ENCODE measurements at regions not wholly inside any gene's neighbourhood (a gene's known extent, or its start where the extent isn't known, plus 50 kb on each side); places are given as distances from the start of the nearest gene placed in this dataset.
"Not testable (repeated sequence)": the region's sequence is repeated elsewhere in the genome, so short reads cannot be mapped to it uniquely, and the experiment has no call there.

DNA sequence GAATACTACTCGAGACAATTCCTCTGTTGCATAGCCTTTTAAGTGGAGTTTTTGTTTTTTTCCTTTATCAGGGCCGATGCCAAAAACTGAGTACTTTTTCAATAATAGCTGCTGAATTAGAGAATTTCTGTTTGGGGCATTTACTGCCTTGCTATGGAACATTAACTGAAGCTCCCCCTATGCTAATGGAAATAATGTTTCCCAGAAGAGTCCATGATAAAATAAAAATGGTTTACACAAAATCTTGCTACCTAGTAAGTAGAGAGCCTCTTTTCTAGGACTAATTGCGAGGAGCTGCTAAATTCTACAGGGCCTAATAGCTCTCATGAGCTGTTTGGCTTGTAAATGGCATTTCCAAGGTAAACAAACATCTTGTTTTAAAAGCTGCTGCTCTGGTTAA, 128.2 kb upstream of the MYO10 start:
- no peaks in the 10 kb centered on the region for H3K9me3 ChIP-seq (ENCODE audit: control insufficient read depth in 2 of 2, low read length in 2 of 2)
- no peaks in the 10 kb centered on the region for H3K4me1 ChIP-seq (ENCODE audit: control insufficient read depth, insufficient read depth, low read length, poor library complexity, severe bottlenecking)
- Mint-ChIP-seq H3K4me1 (no peaks in the 10 kb centered on the region), H3K4me3 (no peak overlapping the region), H3K27me3 (peaks cover 4% of the 10 kb centered on the region), H3K9me3 (peaks cover 0 to 5% (median 0%) of the 10 kb centered on the region in 7 donors), H3K36me3 (no peaks in the 10 kb centered on the region), H3K27ac (no peak overlapping the region)
- no peaks in the 10 kb centered on the region for H3K36me3 ChIP-seq (ENCODE audit: control insufficient read depth, insufficient read depth, low read length)
- DNase-seq (no peak), ATAC-seq (ENCODE audit: low read depth in 2 of 2) (no peak)
- H3K27me3 ChIP-seq (ENCODE audit: control insufficient read depth, insufficient read depth, low read length): no peaks in the 10 kb centered on the region
- H3K27ac ChIP-seq (ENCODE audit: insufficient read depth, low read length, poor library complexity, severe bottlenecking): no peak overlapping the region
- no peak overlapping the region for H3K4me3 ChIP-seq (ENCODE audit: low read depth, low read length)

DNA sequence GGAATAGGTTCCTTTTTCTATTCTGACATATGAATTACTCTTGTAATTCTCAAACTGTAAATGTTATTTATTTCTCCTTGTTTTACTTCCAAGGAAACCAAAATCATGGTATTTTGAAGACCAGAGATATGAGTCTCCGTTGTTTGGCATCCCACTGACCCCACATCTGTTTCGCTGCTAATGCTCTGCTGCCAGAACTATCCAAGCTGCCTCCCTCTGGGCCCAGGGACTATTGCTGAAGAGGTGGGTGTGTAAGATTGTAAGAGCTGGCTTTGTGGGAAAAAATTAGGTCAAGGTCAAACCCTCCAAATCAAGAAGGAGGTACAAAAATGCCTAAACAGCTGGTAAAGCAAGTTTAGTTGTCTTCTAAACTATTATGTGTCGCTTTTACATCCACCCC, 129.4 kb upstream of the MYO10 start:
- Histone ChIP-seq H3K9me3 (ENCODE audit: control insufficient read depth in 2 of 2, low read length in 2 of 2) (no peaks in the 10 kb centered on the region), H3K27ac (ENCODE audit: insufficient read depth, low read length, poor library complexity, severe bottlenecking) (no peak overlapping the region), H3K4me3 (ENCODE audit: low read depth, low read length) (no peak overlapping the region), H3K36me3 (ENCODE audit: control insufficient read depth, insufficient read depth, low read length) (no peaks in the 10 kb centered on the region), H3K4me1 (ENCODE audit: control insufficient read depth, insufficient read depth, low read length, poor library complexity, severe bottlenecking) (no peaks in the 10 kb centered on the region), H3K27me3 (ENCODE audit: control insufficient read depth, insufficient read depth, low read length) (no peaks in the 10 kb centered on the region)
- peaks cover 0 to 5% (median 0%) of the 10 kb centered on the region in 7 donors for H3K9me3 Mint-ChIP-seq
- ATAC-seq (ENCODE audit: low read depth in 2 of 2) (no peak), DNase-seq (no peak)
- H3K27ac Mint-ChIP-seq: no peak overlapping the region
- H3K4me3 Mint-ChIP-seq: no peak overlapping the region
- no peaks in the 10 kb centered on the region for H3K4me1 Mint-ChIP-seq
- no peaks in the 10 kb centered on the region for H3K36me3 Mint-ChIP-seq
- peaks cover 4% of the 10 kb centered on the region for H3K27me3 Mint-ChIP-seq

DNA sequence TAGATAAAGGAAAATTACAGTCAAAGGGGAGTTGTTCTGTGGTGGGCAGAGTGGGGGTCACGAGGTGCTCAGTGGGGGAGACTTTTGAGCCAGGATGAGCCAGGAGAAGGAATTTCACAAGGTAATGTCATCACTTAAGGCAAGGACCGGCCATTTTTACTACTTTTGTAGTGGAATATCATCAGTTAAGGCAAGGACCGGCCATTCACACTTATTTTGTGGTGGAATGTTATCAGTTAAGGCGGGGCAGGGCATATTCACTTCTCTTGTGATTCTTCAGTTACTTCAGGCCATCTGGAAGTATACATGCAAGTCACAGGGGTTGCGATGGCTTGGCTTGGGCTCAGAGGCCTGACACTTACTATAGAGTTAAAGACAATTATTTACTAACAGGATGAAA, 129.9 kb upstream of the MYO10 start:
- not testable (repeated sequence) for H3K27me3 ChIP-seq (ENCODE audit: control insufficient read depth, insufficient read depth, low read length); H3K4me3 ChIP-seq (ENCODE audit: low read depth, low read length); DNase-seq; H3K9me3 Mint-ChIP-seq; H3K36me3 Mint-ChIP-seq; H3K36me3 ChIP-seq (ENCODE audit: control insufficient read depth, insufficient read depth, low read length); ATAC-seq (ENCODE audit: low read depth in 2 of 2); H3K27ac Mint-ChIP-seq; H3K4me1 Mint-ChIP-seq; H3K4me3 Mint-ChIP-seq; H3K27me3 Mint-ChIP-seq; H3K27ac ChIP-seq (ENCODE audit: insufficient read depth, low read length, poor library complexity, severe bottlenecking); H3K4me1 ChIP-seq (ENCODE audit: control insufficient read depth, insufficient read depth, low read length, poor library complexity, severe bottlenecking); H3K9me3 ChIP-seq (ENCODE audit: control insufficient read depth in 2 of 2, low read length in 2 of 2)

DNA sequence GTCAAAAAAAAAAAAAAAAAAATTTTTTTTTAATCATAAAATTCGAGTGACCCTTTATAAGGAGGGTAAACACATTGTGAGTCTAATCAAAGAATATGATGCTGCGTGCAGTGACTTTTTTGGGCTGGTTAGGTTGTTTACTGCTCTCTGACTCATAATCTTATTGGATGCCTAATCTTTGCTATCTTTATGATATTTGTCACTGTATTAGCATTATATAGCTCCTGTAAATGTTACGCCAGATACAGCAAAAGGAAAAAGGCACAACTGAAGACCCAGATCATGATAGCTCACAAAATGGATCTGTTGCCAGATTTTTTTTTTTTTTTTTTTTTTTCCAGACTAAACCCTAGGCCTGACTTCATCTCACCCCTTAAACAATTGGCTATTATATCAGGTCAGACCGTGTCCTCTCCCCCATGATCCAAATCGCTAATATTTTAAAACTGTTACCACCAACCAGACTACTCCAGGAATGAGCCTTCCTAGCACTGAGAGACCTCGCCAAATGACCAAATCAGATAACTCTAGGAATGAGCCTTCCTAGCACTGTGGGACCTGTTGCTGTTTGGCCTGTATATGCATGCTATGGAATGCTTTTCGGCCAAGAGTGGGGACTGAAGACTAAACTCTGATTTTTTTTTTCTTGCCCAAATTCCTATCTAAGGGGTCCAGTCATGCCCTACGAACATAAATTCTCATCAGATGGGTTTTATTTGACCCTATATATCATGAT, 131.7 kb upstream of the MYO10 start:
- H3K9me3 ChIP-seq (ENCODE audit: control insufficient read depth in 2 of 2, low read length in 2 of 2): no peaks in the 10 kb centered on the region
- no peaks in the 10 kb centered on the region for H3K27me3 ChIP-seq (ENCODE audit: control insufficient read depth, insufficient read depth, low read length)
- Mint-ChIP-seq H3K27me3 (peaks cover 4% of the 10 kb centered on the region), H3K4me1 (no peaks in the 10 kb centered on the region), H3K9me3 (peaks cover 0 to 4% (median 0%) of the 10 kb centered on the region in 7 donors), H3K36me3 (no peaks in the 10 kb centered on the region), H3K27ac (no peak overlapping the region), H3K4me3 (no peak overlapping the region)
- H3K36me3 ChIP-seq (ENCODE audit: control insufficient read depth, insufficient read depth, low read length): no peaks in the 10 kb centered on the region
- DNase-seq: no peak
- no peak overlapping the region for H3K4me3 ChIP-seq (ENCODE audit: low read depth, low read length)
- no peak for ATAC-seq (ENCODE audit: low read depth in 2 of 2)
- no peaks in the 10 kb centered on the region for H3K4me1 ChIP-seq (ENCODE audit: control insufficient read depth, insufficient read depth, low read length, poor library complexity, severe bottlenecking)
- no peak overlapping the region for H3K27ac ChIP-seq (ENCODE audit: insufficient read depth, low read length, poor library complexity, severe bottlenecking)

DNA sequence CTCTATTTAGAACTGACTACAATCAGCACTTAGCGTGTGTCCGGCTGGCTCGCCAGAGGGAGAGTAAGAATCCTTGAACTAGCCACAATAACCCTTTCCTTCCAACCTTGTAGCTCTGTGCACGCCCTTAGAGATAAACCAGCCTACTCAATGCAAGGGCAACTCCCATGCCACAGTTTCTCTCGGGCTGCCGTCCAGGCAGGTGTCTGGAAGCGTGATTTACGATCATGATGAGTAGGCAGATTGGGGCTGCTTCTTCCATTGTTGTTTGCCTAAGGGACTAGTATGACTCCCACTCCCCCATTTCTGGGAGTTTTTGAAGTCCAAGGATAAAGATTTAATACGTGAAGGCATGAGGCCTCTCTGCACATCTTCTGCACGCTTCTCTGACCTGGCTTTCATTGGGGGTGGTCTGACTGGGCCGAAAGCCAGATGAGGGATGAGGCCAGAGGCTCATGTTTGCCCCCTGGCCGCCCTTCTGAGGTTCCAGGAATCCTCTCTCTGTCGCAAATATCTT, 134.0 kb upstream of the MYO10 start:
- H3K4me3 ChIP-seq (ENCODE audit: low read depth, low read length): no peak overlapping the region
- H3K36me3 ChIP-seq (ENCODE audit: control insufficient read depth, insufficient read depth, low read length): no peaks in the 10 kb centered on the region
- H3K36me3 Mint-ChIP-seq: no peaks in the 10 kb centered on the region
- H3K9me3 ChIP-seq (ENCODE audit: control insufficient read depth in 2 of 2, low read length in 2 of 2): no peaks in the 10 kb centered on the region
- H3K4me3 Mint-ChIP-seq: no peak overlapping the region
- H3K27ac ChIP-seq (ENCODE audit: insufficient read depth, low read length, poor library complexity, severe bottlenecking): no peak overlapping the region
- DNase-seq: no peak
- H3K9me3 Mint-ChIP-seq: peaks cover 0 to 4% (median 0%) of the 10 kb centered on the region in 7 donors
- no peak for ATAC-seq (ENCODE audit: low read depth in 2 of 2)
- no peaks in the 10 kb centered on the region for H3K4me1 Mint-ChIP-seq
- no peaks in the 10 kb centered on the region for H3K27me3 Mint-ChIP-seq
- H3K27me3 ChIP-seq (ENCODE audit: control insufficient read depth, insufficient read depth, low read length): no peaks in the 10 kb centered on the region
- no peak overlapping the region for H3K27ac Mint-ChIP-seq
- H3K4me1 ChIP-seq (ENCODE audit: control insufficient read depth, insufficient read depth, low read length, poor library complexity, severe bottlenecking): no peaks in the 10 kb centered on the region

DNA sequence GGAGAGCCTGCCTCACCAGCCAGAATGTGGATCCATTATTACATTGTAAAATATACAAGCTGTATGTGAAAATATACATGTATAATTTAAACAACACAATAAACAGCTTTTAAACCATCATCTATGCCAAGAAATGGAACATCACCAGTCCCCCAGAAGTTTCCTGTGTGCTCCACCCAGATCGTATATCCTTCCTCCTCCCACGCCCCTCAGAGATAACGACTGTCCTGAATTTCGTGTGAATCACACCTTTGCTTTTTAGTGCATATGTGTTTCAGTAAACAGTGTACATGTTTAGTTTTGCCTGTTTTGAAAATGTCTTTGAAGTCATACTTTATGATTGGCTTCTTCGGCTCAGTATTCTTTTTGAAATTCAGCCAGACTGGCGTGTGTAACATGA, 134.6 kb upstream of the MYO10 start:
- H3K9me3 ChIP-seq (ENCODE audit: control insufficient read depth in 2 of 2, low read length in 2 of 2): no peaks in the 10 kb centered on the region
- no peaks in the 10 kb centered on the region for H3K27me3 ChIP-seq (ENCODE audit: control insufficient read depth, insufficient read depth, low read length)
- DNase-seq: no peak
- H3K4me1 ChIP-seq (ENCODE audit: control insufficient read depth, insufficient read depth, low read length, poor library complexity, severe bottlenecking): no peaks in the 10 kb centered on the region
- Mint-ChIP-seq H3K4me3 (no peak overlapping the region), H3K27me3 (no peaks in the 10 kb centered on the region), H3K4me1 (no peaks in the 10 kb centered on the region), H3K27ac (no peak overlapping the region), H3K9me3 (peaks cover 0 to 4% (median 0%) of the 10 kb centered on the region in 7 donors), H3K36me3 (no peaks in the 10 kb centered on the region)
- no peak overlapping the region for H3K4me3 ChIP-seq (ENCODE audit: low read depth, low read length)
- no peak overlapping the region for H3K27ac ChIP-seq (ENCODE audit: insufficient read depth, low read length, poor library complexity, severe bottlenecking)
- no peak for ATAC-seq (ENCODE audit: low read depth in 2 of 2)
- H3K36me3 ChIP-seq (ENCODE audit: control insufficient read depth, insufficient read depth, low read length): no peaks in the 10 kb centered on the region

DNA sequence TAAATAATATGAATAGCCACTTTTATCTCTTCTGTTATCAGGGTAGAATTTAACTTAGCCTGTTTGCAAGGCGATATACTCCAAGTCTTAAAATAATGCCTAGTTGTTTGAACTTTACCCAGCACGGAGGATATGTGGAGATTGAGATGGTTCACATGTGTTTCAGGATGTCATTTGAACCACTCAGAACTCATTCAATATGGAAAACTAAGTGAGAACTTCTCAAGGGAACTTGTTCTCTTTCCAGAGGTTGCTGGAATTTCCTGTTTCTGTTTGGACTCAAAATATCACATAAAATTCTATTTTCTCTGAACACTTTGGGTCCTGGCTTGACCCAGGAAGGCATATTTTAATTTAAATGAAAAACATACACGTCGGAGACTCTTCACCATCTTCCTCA, 139.1 kb upstream of the MYO10 start:
- no peaks in the 10 kb centered on the region for H3K4me1 ChIP-seq (ENCODE audit: control insufficient read depth, insufficient read depth, low read length, poor library complexity, severe bottlenecking)
- no peak overlapping the region for H3K4me3 ChIP-seq (ENCODE audit: low read depth, low read length)
- H3K36me3 ChIP-seq (ENCODE audit: control insufficient read depth, insufficient read depth, low read length): no peaks in the 10 kb centered on the region
- no peaks in the 10 kb centered on the region for H3K27me3 ChIP-seq (ENCODE audit: control insufficient read depth, insufficient read depth, low read length)
- no peak for ATAC-seq (ENCODE audit: low read depth in 2 of 2)
- no peak for DNase-seq
- Mint-ChIP-seq H3K9me3 (peaks cover 0 to 4% (median 2%) of the 10 kb centered on the region in 7 donors), H3K27ac (no peak overlapping the region), H3K4me3 (no peak overlapping the region), H3K4me1 (no peaks in the 10 kb centered on the region), H3K27me3 (no peaks in the 10 kb centered on the region), H3K36me3 (no peaks in the 10 kb centered on the region)
- H3K9me3 ChIP-seq (ENCODE audit: control insufficient read depth in 2 of 2, low read length in 2 of 2): no peaks in the 10 kb centered on the region
- H3K27ac ChIP-seq (ENCODE audit: insufficient read depth, low read length, poor library complexity, severe bottlenecking): no peak overlapping the region

DNA sequence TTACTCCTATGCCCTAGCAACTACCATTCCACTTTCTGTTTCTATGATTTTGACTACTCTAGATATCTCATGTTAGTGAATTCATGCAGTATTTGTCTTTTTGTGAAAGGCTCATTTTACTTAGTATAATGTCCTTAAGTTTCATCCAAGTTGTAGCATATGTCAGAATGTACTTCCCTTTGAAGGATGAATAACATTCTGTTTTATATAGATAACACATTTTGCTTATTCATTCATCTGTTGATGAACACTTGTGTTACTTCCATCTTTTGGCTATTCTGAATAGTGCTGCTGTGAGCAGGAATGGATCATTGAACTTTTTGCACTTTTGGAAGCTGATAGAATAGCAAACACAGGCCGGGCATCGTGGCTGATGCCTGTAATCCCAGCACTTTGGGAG, 140.2 kb upstream of the MYO10 start:
- no peak for DNase-seq
- Histone ChIP-seq H3K9me3 (ENCODE audit: control insufficient read depth in 2 of 2, low read length in 2 of 2) (no peaks in the 10 kb centered on the region), H3K27me3 (ENCODE audit: control insufficient read depth, insufficient read depth, low read length) (no peaks in the 10 kb centered on the region), H3K4me3 (ENCODE audit: low read depth, low read length) (no peak overlapping the region), H3K36me3 (ENCODE audit: control insufficient read depth, insufficient read depth, low read length) (no peaks in the 10 kb centered on the region), H3K4me1 (ENCODE audit: control insufficient read depth, insufficient read depth, low read length, poor library complexity, severe bottlenecking) (no peaks in the 10 kb centered on the region), H3K27ac (ENCODE audit: insufficient read depth, low read length, poor library complexity, severe bottlenecking) (no peak overlapping the region)
- ATAC-seq (ENCODE audit: low read depth in 2 of 2): no peak
- no peaks in the 10 kb centered on the region for H3K36me3 Mint-ChIP-seq
- H3K4me3 Mint-ChIP-seq: no peak overlapping the region
- no peaks in the 10 kb centered on the region for H3K27me3 Mint-ChIP-seq
- H3K9me3 Mint-ChIP-seq: peaks cover 0 to 4% (median 0%) of the 10 kb centered on the region in 7 donors
- no peaks in the 10 kb centered on the region for H3K4me1 Mint-ChIP-seq
- H3K27ac Mint-ChIP-seq: peak overlapping the region in 1 of 3 donors; percentile 48
